ENCODE measurements at regions not wholly inside any gene's neighbourhood (a gene's known extent, or its start where the extent isn't known, plus 50 kb on each side); places are given as distances from the start of the nearest gene placed in this dataset.

DNA sequence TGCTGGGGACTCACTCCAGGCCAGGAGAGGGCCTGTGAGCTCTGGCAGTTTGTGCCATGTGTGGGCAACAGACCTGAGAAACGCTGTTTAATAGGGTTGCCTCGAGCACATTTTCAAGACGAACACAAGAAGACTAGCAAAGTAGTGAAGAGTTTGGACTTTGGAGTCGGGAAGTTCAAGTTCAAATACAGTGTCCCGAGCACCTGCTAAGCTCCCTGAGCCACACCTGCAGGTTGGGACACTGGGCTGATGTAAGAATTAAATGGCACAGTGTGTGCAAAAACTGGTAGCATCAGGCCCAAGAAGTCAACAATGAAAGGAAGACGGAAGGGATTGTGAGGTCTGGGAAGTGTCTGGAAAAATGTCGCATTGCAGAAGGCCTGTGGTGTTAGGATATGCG lies 112.8 kb upstream of the PABPC3 start:
- DNase-seq (ENCODE audit: low spot score): no peak
- POLR2A ChIA-PET: no interaction called here

More for the DNA sequence above, 112.8 kb upstream of the PABPC3 start:
- no peaks in the 10 kb centered on the region for H4K20me1 ChIP-seq (ENCODE audit: insufficient read depth, low read length)
- no peaks in the 10 kb centered on the region for H3K36me3 ChIP-seq (replicated peaks in 1 of 2; ENCODE audit: control insufficient read depth in 1 of 2, insufficient read depth in 2 of 2, low read length in 2 of 2)
- no peaks in the 10 kb centered on the region for H3K4me1 ChIP-seq (ENCODE audit: insufficient read depth, low read length)
- H3K9ac ChIP-seq (ENCODE audit: insufficient read depth, low read depth, low read length): no peak overlapping the region
- H3K27me3 ChIP-seq (ENCODE audit: control insufficient read depth in 1 of 2, insufficient read depth in 2 of 2, low read length in 2 of 2): peaks cover 2 to 38% of the 10 kb centered on the region in 2 experiments; a peak in 4 of 5 replicates
- H3K27ac ChIP-seq (ENCODE audit: extremely low read length, insufficient read depth, low read length): no peak overlapping the region
- ATAC-seq: no peak
- no peaks in the 10 kb centered on the region for H3K9me3 ChIP-seq (ENCODE audit: low read length)
- 21% methylated on average over 8 of the region's 8 CpGs for WGBS (ENCODE audit: low lambda C conversion rate)
- intact Hi-C loops (cut with micrococcal nuclease; ENCODE audit: unreplicated experiment) (no loop called here), in situ Hi-C loops (cut with HindIII; ENCODE audit: extremely low pct_ligation_motif_present, low pct_unique_long_range_greater_than_20kb) (no loop called here)
- FAIRE-seq: no peak
- TF ChIP-seq, protein P1, sequence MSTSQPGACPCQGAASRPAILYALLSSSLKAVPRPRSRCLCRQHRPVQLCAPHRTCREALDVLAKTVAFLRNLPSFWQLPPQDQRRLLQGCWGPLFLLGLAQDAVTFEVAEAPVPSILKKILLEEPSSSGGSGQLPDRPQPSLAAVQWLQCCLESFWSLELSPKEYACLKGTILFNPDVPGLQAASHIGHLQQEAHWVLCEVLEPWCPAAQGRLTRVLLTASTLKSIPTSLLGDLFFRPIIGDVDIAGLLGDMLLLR (CRISPR knock-in tag; IDR thresholded peaks at IDR 0.05): no peak
- TF ChIP-seq ZNF33B (CRISPR knock-in tag; IDR thresholded peaks at IDR 0.05) (no peak), RCOR2 (CRISPR knock-in tag; IDR thresholded peaks at IDR 0.05) (no peak), ZFP36 (IDR thresholded peaks at IDR 0.05; ENCODE audit: borderline replicate concordance, low read depth, low read length, partially characterized antibody) (no peak), RAD51 (IDR thresholded peaks at IDR 0.05; ENCODE audit: borderline replicate concordance) (no peak), KAT7 (CRISPR knock-in tag; IDR thresholded peaks at IDR 0.05; ENCODE audit: borderline replicate concordance) (no peak), FOXA3 (CRISPR knock-in tag; IDR thresholded peaks at IDR 0.05) (no peak), SPEN (CRISPR knock-in tag; IDR thresholded peaks at IDR 0.05; ENCODE audit: low read depth) (no peak)
- TF ChIP-seq, protein P2, sequence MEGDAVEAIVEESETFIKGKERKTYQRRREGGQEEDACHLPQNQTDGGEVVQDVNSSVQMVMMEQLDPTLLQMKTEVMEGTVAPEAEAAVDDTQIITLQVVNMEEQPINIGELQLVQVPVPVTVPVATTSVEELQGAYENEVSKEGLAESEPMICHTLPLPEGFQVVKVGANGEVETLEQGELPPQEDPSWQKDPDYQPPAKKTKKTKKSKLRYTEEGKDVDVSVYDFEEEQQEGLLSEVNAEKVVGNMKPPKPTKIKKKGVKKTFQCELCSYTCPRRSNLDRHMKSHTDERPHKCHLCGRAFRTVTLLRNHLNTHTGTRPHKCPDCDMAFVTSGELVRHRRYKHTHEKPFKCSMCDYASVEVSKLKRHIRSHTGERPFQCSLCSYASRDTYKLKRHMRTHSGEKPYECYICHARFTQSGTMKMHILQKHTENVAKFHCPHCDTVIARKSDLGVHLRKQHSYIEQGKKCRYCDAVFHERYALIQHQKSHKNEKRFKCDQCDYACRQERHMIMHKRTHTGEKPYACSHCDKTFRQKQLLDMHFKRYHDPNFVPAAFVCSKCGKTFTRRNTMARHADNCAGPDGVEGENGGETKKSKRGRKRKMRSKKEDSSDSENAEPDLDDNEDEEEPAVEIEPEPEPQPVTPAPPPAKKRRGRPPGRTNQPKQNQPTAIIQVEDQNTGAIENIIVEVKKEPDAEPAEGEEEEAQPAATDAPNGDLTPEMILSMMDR (CRISPR knock-in tag; IDR thresholded peaks at IDR 0.05): no peak
- TF ChIP-seq, protein P3, sequence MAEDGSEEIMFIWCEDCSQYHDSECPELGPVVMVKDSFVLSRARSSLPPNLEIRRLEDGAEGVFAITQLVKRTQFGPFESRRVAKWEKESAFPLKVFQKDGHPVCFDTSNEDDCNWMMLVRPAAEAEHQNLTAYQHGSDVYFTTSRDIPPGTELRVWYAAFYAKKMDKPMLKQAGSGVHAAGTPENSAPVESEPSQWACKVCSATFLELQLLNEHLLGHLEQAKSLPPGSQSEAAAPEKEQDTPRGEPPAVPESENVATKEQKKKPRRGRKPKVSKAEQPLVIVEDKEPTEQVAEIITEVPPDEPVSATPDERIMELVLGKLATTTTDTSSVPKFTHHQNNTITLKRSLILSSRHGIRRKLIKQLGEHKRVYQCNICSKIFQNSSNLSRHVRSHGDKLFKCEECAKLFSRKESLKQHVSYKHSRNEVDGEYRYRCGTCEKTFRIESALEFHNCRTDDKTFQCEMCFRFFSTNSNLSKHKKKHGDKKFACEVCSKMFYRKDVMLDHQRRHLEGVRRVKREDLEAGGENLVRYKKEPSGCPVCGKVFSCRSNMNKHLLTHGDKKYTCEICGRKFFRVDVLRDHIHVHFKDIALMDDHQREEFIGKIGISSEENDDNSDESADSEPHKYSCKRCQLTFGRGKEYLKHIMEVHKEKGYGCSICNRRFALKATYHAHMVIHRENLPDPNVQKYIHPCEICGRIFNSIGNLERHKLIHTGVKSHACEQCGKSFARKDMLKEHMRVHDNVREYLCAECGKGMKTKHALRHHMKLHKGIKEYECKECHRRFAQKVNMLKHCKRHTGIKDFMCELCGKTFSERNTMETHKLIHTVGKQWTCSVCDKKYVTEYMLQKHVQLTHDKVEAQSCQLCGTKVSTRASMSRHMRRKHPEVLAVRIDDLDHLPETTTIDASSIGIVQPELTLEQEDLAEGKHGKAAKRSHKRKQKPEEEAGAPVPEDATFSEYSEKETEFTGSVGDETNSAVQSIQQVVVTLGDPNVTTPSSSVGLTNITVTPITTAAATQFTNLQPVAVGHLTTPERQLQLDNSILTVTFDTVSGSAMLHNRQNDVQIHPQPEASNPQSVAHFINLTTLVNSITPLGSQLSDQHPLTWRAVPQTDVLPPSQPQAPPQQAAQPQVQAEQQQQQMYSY (CRISPR knock-in tag; IDR thresholded peaks at IDR 0.05): no peak
- CTCF ChIA-PET (ENCODE audit: low intra/inter-chr PET ratio, low total read pairs): no interaction called here
- H3K79me2 ChIP-seq (ENCODE audit: insufficient read depth, low read length): no peaks in the 10 kb centered on the region
- H2AFZ ChIP-seq (ENCODE audit: low read length): no peak overlapping the region
- no peak overlapping the region for H3K4me2 ChIP-seq (ENCODE audit: low read depth, low read length)
- BruUV-seq (replicated peaks): no TSS peak
- H3K4me3 ChIP-seq (replicated peaks in 1 of 3; ENCODE audit: insufficient read depth in 1 of 3, low read depth in 2 of 3, low read length in 3 of 3): no peak overlapping the region
